Esophagus muscularis mucosa (tissue), 4 donors: ENCODE measurements at regions not wholly inside any gene's neighbourhood (a gene's known extent, or its start where the extent isn't known, plus 50 kb on each side); places are given as distances from the start of the nearest gene placed in this dataset.

Experiments used
- DNase-seq: peaks from one replicate; pipeline ENCODE4 v3.0.0-alpha.2; 2017; ENCODE audit errors: extremely low spot score
- H3K27ac ChIP-seq, 4 donors: fragments of 200-600 bp; sonication (generic); replicated peaks in 1 of 4; 1 replicate in 3 of 4; 2 replicates in 1 of 4; pipeline ENCODE4 v1.5.1; 2016 to 2019; ENCODE audit warnings: mild to moderate bottlenecking in 1 of 4
- H3K27me3 ChIP-seq, 4 donors: fragments of 200-600 bp; sonication (generic); one replicate each; pipeline versions ENCODE4 v1.5.1 to v1.6.0; 2016 to 2019
- H3K36me3 ChIP-seq, 4 donors: fragments of 200-600 bp; sonication (generic); one replicate each; pipeline ENCODE4 v1.5.1; 2016 to 2019
- H3K4me1 ChIP-seq, 4 donors: fragments of 200-600 bp; sonication (generic); one replicate each; pipeline ENCODE4 v1.5.1; 2016 to 2019
- H3K4me3 ChIP-seq, 4 donors: fragments of 200-600 bp; sonication (generic); 1 replicate in 2 of 4; 2 replicates in 2 of 4; pipeline ENCODE4 v1.5.1; 2016 to 2019; ENCODE audit warnings: mild to moderate bottlenecking in 4 of 4, moderate library complexity in 1 of 4
- H3K9me3 ChIP-seq, 4 donors: fragments of 200-600 bp; sonication (generic); 1 replicate in 3 of 4; 2 replicates in 1 of 4; pipeline ENCODE4 v1.5.1; 2016 to 2019
- CTCF ChIP-seq, 3 experiments: fragments of 200-600 bp in 2 of 3; fragments of 450-650 bp in 1 of 3; sonication (generic) in 2 of 3; IDR thresholded peaks; one replicate each; pipeline ENCODE4 v1.5.1; 2017 to 2019; ENCODE audit warnings: antibody characterized with exemption in 3 of 3, mild to moderate bottlenecking in 2 of 3, moderate library complexity in 1 of 3
- EP300 ChIP-seq: sonication (generic); formaldehyde crosslinking; IDR thresholded peaks from one replicate; pipeline ENCODE4 v1.6.1; 2017; ENCODE audit warnings: antibody characterized with exemption
- POLR2A ChIP-seq: fragments of 450-650 bp; IDR thresholded peaks from one replicate; pipeline ENCODE4 v1.6.1; 2017; ENCODE audit warnings: antibody characterized with exemption, moderate library complexity, mild to moderate bottlenecking, low read depth
- POLR2AphosphoS5 ChIP-seq, 2 donors: sonication (generic); formaldehyde crosslinking; IDR thresholded peaks; one replicate each; pipeline ENCODE4 v1.6.1; 2017; ENCODE audit warnings: antibody characterized with exemption in 2 of 2
- WGBS: methylation state at CpG from one replicate; pipeline ENCODE4 v1.1.5; 2018; 5-methylcytosine and 5-hydroxymethylcytosine counted together
- intact Hi-C: fragments of 100-400 bp; cut with DNase I; formaldehyde crosslinking; loops from one replicate; pipeline ENCODE4 v1.15.1; 2023

DNA sequence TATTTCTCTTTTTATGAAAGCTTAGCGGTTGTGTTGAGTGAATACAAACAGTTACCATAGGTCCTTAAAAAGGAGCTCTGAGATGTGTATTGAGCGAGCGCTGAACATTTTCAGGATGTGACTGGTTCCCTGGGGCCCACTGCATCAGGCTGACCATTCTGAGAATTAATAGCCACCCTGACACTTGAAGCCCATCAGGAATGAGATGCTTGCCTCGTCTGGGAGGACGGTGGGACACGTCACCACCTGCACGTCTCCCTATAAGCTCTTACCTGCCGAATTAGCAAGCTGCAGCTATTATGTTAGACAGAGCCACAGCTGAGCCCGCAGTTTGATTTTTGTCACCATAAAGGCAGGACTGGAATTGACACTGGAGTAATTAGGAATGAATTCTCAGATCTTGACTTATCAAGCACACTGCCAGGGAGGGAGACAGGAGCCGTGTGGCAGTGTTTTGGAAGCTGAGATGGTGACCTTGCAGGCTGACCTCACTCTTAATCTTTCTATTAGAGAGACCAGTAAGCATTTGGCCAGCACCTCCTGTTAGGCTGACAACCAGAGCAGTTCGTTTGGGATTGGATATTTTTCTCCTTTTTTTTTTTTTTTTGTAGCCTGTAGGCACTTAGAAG, 373.1 kb upstream of the WWC1 start:
- no peaks in the 10 kb centered on the region for H3K4me1 ChIP-seq
- no peaks in the 10 kb centered on the region for H3K36me3 ChIP-seq
- 70% methylated on average over 11 of the region's 11 CpGs for WGBS
- TF ChIP-seq CTCF (IDR thresholded peaks at IDR 0.05), result no peak
- no peak for TF ChIP-seq POLR2A
- no peak for TF ChIP-seq EP300
- no peak overlapping the region for H3K4me3 ChIP-seq
- DNase-seq, result no peak
- H3K9me3 ChIP-seq, result peaks cover 0 to 8% (median 0%) of the 10 kb centered on the region in 4 donors
- H3K27me3 ChIP-seq, result no peaks in the 10 kb centered on the region
- H3K27ac ChIP-seq, result no peak overlapping the region
- intact Hi-C loops, result no loop called here

DNA sequence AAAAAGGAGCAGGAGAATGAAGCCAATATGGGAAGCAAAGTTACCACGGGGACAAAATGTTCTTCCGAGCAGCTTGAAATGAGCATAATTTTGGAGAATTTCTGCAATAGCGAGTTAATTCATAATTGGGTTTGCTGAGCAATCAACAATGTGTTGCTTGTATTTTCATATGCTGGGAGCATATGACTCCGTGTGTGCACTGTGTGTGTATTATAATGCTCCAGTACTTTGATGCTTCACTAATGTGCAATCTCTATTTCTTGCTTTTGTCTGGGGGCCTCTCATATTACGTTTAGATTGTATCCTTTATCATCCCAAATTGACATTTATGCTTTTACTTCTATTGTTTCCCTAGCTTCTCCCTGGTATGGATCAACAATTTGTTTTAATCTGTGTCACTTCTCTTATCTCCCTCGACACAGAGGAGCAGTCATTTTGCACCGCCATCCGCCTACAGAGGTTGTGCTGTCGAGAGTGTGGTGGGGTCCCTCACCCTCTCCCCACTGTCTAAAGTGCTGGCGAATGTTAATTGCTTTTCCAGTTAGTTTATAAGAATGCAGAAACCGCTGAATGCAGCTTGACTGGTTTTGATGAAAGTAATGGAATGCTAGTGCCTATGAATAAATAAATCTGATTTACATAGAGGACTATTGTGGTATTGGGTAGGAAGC, 372.5 kb upstream of the WWC1 start:
- H3K27me3 ChIP-seq, result no peaks in the 10 kb centered on the region
- peaks cover 0 to 8% (median 0%) of the 10 kb centered on the region in 4 donors for H3K9me3 ChIP-seq
- intact Hi-C loops, result no loop called here
- WGBS, result 68% methylated on average over 11 of the region's 11 CpGs
- TF ChIP-seq EP300, result no peak
- no peak for TF ChIP-seq POLR2AphosphoS5 (IDR thresholded peaks at IDR 0.05)
- TF ChIP-seq POLR2A, result no peak
- no peak for TF ChIP-seq CTCF (IDR thresholded peaks at IDR 0.05)
- H3K27ac ChIP-seq, result no peak overlapping the region
- no peak for DNase-seq
- no peak overlapping the region for H3K4me3 ChIP-seq
- H3K36me3 ChIP-seq, result no peaks in the 10 kb centered on the region
- no peaks in the 10 kb centered on the region for H3K4me1 ChIP-seq

- Histone ChIP-seq H3K27ac (no peak overlapping the region), H3K36me3 (no peaks in the 10 kb centered on the region), H3K4me3 (no peak overlapping the region), H3K9me3 (no peaks in the 10 kb centered on the region), H3K4me1 (no peaks in the 10 kb centered on the region), H3K27me3 (no peaks in the 10 kb centered on the region)
- no peak for DNase-seq
- 65% methylated on average over 2 of the region's 2 CpGs for WGBS
- intact Hi-C loops, result no loop called here
- no peak for TF ChIP-seq POLR2A
- TF ChIP-seq CTCF (IDR thresholded peaks at IDR 0.05), result no peak
- TF ChIP-seq POLR2AphosphoS5 (IDR thresholded peaks at IDR 0.05), result no peak
- no peak for TF ChIP-seq EP300
Measured at GRCh38 chr5:167920589-167920988, 370.9 kb upstream of the WWC1 start.

DNA sequence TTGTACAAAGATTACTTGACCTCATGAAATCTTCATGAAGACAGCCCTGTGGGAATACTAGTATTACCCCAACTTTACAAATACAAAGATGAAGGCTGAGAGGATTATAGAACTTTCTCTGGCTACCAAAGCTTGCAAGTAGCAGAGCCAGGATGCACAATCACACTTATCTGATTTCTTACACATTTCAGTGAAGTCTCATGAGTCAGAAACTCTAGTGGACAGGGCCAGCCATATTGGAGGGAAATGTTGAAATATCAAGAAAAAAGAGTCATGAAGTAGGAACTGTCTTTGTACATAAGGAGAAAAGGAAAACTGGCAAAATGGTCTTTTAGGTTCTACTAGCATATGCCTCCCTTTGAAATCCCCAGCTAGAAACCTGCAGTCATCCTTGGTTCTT, 369.6 kb upstream of the WWC1 start:
- DNase-seq, result no peak
- H3K27ac ChIP-seq, result no peak overlapping the region
- TF ChIP-seq CTCF (IDR thresholded peaks at IDR 0.05), result no peak
- TF ChIP-seq POLR2AphosphoS5 (IDR thresholded peaks at IDR 0.05), result no peak
- TF ChIP-seq POLR2A, result no peak
- TF ChIP-seq EP300, result no peak
- intact Hi-C loops, result no loop called here
- no peaks in the 10 kb centered on the region for H3K27me3 ChIP-seq
- no peaks in the 10 kb centered on the region for H3K36me3 ChIP-seq
- H3K4me1 ChIP-seq, result no peaks in the 10 kb centered on the region
- H3K9me3 ChIP-seq, result no peaks in the 10 kb centered on the region
- H3K4me3 ChIP-seq, result no peak overlapping the region

DNA sequence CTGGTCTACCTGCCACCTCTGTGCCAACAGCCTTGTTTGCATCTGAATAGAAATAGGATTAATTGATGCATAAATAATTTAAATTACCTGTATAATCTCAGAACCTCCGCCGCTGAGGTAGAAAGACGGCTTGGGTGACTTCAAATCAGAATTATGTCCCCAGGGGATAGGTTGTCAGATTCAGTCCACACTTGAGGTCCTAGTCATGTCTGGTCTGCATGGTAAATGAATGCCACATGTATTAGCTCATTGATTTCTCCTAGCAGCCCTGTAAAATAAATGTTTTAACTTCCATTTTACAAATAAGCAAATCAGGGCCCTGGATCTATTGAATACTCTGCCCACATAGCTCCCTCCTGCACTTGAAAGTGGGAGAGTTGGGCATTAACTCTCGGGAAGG, 368.0 kb upstream of the WWC1 start:
- Histone ChIP-seq H3K9me3 (no peaks in the 10 kb centered on the region), H3K27me3 (no peaks in the 10 kb centered on the region), H3K36me3 (no peaks in the 10 kb centered on the region), H3K4me1 (no peaks in the 10 kb centered on the region), H3K27ac (no peak overlapping the region), H3K4me3 (no peak overlapping the region)
- intact Hi-C loops, result no loop called here
- DNase-seq, result no peak
- no peak for TF ChIP-seq EP300
- TF ChIP-seq POLR2AphosphoS5 (IDR thresholded peaks at IDR 0.05), result no peak
- no peak for TF ChIP-seq CTCF (IDR thresholded peaks at IDR 0.05)
- TF ChIP-seq POLR2A, result no peak
- WGBS, result 85% methylated on average over 4 of the region's 4 CpGs
